GM12878 (cell line): ENCODE measurements at regions not wholly inside any gene's neighbourhood (a gene's known extent, or its start where the extent isn't known, plus 50 kb on each side); places are given as distances from the start of the nearest gene placed in this dataset.

Experiments
- CTCF ChIP-seq, 3 experiments: IDR thresholded peaks in 2 of 3; conservative IDR thresholded peaks in 1 of 3; 2 replicates each; pipeline ENCODE4 v1.5.1; 2011; ENCODE audit warnings: low read depth in 3 of 3, low read length in 3 of 3, mild to moderate bottlenecking in 3 of 3, control low read depth in 2 of 3, moderate library complexity in 2 of 3, inconsistent platforms in 1 of 3, mixed read lengths in 1 of 3; ENCODE audit not compliant: control insufficient read depth in 2 of 3, insufficient read depth in 1 of 3; ENCODE audit errors: extremely low read depth in 1 of 3
- NFIC ChIP-seq: IDR thresholded peaks from 2 replicates; pipeline ENCODE4 v1.6.1; 2012; ENCODE audit warnings: low read depth, mild to moderate bottlenecking, inconsistent platforms, low read length, moderate library complexity

- TF ChIP-seq CTCF (IDR thresholded peaks at IDR 0.05 in 2 of 3, conservative IDR thresholded peaks at IDR 0.05 in 1 of 3; ENCODE audit: control insufficient read depth in 2 of 3, extremely low read depth in 1 of 3, insufficient read depth in 1 of 3, low read depth in 3 of 3, low read length in 3 of 3) (no peak), NFIC (no peak)
Observed at GRCh38 chr17:62188713-62189112, 123.6 kb upstream of the MED13 start.
